D721Med (cell line): ENCODE measurements at regions not wholly inside any gene's neighbourhood (a gene's known extent, or its start where the extent isn't known, plus 50 kb on each side); places are given as distances from the start of the nearest gene placed in this dataset.

Source experiments
- DNase-seq: peaks from one replicate; pipeline ENCODE4 v3.0.0; 2011; ENCODE audit warnings: low spot score; ENCODE audit not compliant: insufficient read length
- FAIRE-seq: peaks from 2 replicates; lab custom pipeline; 2011; peaks lifted over from hg19 to GRCh38; lab: Jason Lieb, UNC
- CTCF ChIP-seq: IDR thresholded peaks from 2 replicates; pipeline ENCODE4 v1.5.1; 2012; ENCODE audit warnings: mild to moderate bottlenecking, control low read depth; ENCODE audit not compliant: insufficient read depth; ENCODE audit errors: missing control alignments

- DNase-seq (no peak), FAIRE-seq (no peak)
- TF ChIP-seq CTCF, result no peak
These were observed 127.6 kb upstream of the MME start for GRCh38 chr3:154952553-154952952.

- DNase-seq (no peak), FAIRE-seq (no peak)
- no peak for TF ChIP-seq CTCF
These were observed 136.1 kb upstream of the MME start for GRCh38 chr3:154943981-154944380.

- DNase-seq (no peak), FAIRE-seq (no peak)
- no peak for TF ChIP-seq CTCF
These were observed 137.3 kb upstream of the MME start for GRCh38 chr3:154942827-154943226.

- DNase-seq, result no peak
- no peak for TF ChIP-seq CTCF
- no peak for FAIRE-seq
These were observed 143.9 kb upstream of the MME start for GRCh38 chr3:154936196-154936595.

- TF ChIP-seq CTCF, result no peak
- FAIRE-seq, result no peak
- DNase-seq, result no peak
These were observed 146.5 kb upstream of the MME start for GRCh38 chr3:154933581-154933980.

GRCh38 chr3:154932633-154933032, 147.5 kb upstream of the MME start:
- DNase-seq (no peak), FAIRE-seq (no peak)
- TF ChIP-seq CTCF, result no peak

- no peak for DNase-seq
- no peak for TF ChIP-seq CTCF
- no peak for FAIRE-seq
These were observed 148.6 kb upstream of the MME start for GRCh38 chr3:154931484-154931883.
